ENCODE measurements at regions not wholly inside any gene's neighbourhood (a gene's known extent, or its start where the extent isn't known, plus 50 kb on each side); places are given as distances from the start of the nearest gene placed in this dataset.
"Not testable (repeated sequence)": the region's sequence is repeated elsewhere in the genome, so short reads cannot be mapped to it uniquely, and the experiment has no call there.

GRCh38 chr4:189850239-189850856, 90.3 kb upstream of the FRG1 start:
- WGBS, 10 experiments, result 0 to 100% (median 46%) methylated on average over 1 to 3 of the region's 3 CpGs; no CpG with 5 or more reads in 1 of the 10 experiments
- no peak overlapping the region for H3K27ac ChIP-seq

DNA sequence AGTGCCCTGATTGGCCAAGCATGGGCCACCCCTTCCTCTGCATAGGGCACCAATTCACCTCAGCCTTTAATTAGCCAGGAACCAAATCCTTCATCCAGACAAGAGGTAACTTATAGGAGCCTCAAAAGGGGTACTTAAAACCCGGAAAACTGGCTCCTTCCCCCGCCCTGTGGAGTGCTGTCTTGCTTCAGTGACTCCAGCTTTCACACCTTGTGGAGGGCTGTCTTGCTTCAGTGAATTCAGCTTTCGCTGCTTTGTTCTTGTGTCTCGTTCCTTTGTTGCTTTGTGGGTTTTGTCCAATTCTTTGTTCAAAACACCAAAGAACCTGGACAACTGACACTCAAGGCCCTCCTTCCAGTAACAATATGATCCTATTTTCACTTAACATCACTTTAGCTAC, 82.2 kb upstream of the FRG1 start:
- in situ Hi-C loops (cut with MboI; ENCODE audit: low pct_unique_long_range_greater_than_20kb in 2 of 9, low sequenced_read_pairs in 9 of 9, unreplicated experiment in 9 of 9), result no loop called here
- no peak overlapping the region for H3K27ac ChIP-seq
- WGBS, 10 experiments, result 0 to 90% (median 52%) methylated on average over 1 to 3 of the region's 4 CpGs; no CpG with 5 or more reads in 4 of the 10 experiments
- no peak for ATAC-seq (replicated peaks in 6 of 8)
- no peaks in the 10 kb centered on the region for H3K4me1 ChIP-seq (replicated peaks in 1 of 2)
- no peak overlapping the region for H3K4me3 ChIP-seq

More at GRCh38 chr4:189850239-189850856, 90.3 kb upstream of the FRG1 start:
- Histone ChIP-seq H3K4me1 (replicated peaks in 1 of 2) (no peaks in the 10 kb centered on the region), H3K4me3 (no peak overlapping the region)
- in situ Hi-C loops (cut with MboI; ENCODE audit: low pct_unique_long_range_greater_than_20kb in 2 of 9, low sequenced_read_pairs in 9 of 9, unreplicated experiment in 9 of 9), result no loop called here
- ATAC-seq (replicated peaks in 6 of 8), result no peak

DNA sequence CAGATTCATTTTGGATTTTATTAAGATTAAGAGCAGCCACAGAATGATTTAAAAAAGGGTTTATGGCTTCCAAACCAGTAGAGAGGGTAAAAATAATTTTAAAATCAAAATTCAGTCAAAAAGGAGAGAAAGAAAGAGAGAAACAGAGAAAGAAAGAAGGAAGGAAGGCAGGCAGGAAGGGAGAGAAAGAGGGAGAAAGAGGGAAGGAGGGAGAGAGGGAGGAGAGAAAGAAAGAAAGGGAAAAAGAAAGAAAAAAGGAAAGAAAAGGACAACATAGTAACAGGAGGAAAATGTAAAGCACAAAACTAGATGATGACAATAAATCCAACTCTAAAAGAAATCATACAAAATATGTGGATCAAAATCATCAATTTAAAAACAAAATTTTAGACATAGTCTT, 79.6 kb upstream of the FRG1 start:
- in situ Hi-C loops (cut with MboI; ENCODE audit: low pct_unique_long_range_greater_than_20kb in 2 of 9, low sequenced_read_pairs in 9 of 9, unreplicated experiment in 9 of 9), result no loop called here
- no peak overlapping the region for H3K4me3 ChIP-seq
- H3K27ac ChIP-seq, result no peak overlapping the region
- no peaks in the 10 kb centered on the region for H3K4me1 ChIP-seq (replicated peaks in 1 of 2)
- no peak for ATAC-seq (replicated peaks in 6 of 8)

DNA sequence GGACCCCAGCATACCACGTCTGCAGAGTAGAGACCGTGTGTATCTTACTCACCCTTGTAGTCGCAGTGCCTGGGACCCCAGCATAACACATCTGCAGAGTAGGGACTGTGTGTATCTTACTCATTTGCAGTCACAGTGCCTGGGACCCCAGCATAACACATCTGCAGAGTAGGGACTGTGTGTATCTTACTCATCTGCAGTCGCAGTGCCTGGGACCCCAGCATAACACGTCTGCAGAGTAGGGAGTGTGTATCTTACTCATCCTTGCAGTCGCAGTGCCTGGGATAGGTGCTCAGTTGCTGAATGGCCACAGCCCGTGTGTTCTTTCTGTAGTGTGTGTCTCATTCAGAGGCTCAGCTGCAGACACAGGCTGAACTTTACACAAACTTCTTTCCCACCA, 71.4 kb upstream of the FRG1 start:
- 38 to 90% (median 65%) methylated on average over 1 to 2 of the region's 7 CpGs; no CpG with 5 or more reads in 4 of the 10 experiments for WGBS, 10 experiments
- H3K4me1 ChIP-seq (replicated peaks in 1 of 2), result no peaks in the 10 kb centered on the region
- no peak for ATAC-seq (replicated peaks in 6 of 8)
- H3K27ac ChIP-seq, result no peak overlapping the region
- in situ Hi-C loops (cut with MboI; ENCODE audit: low pct_unique_long_range_greater_than_20kb in 2 of 9, low sequenced_read_pairs in 9 of 9, unreplicated experiment in 9 of 9), result no loop called here
- H3K4me3 ChIP-seq, result no peak overlapping the region

GRCh38 chr4:189870511-189871234, 70.0 kb upstream of the FRG1 start:
- WGBS, 10 experiments, result 0 to 97% (median 76%) methylated on average over 1 to 8 of the region's 9 CpGs; no CpG with 5 or more reads in 1 of the 10 experiments
- Histone ChIP-seq H3K4me3 (no peak overlapping the region), H3K4me1 (replicated peaks in 1 of 2) (no peaks in the 10 kb centered on the region), H3K27ac (no peak overlapping the region)
- in situ Hi-C loops (cut with MboI; ENCODE audit: low pct_unique_long_range_greater_than_20kb in 2 of 9, low sequenced_read_pairs in 9 of 9, unreplicated experiment in 9 of 9), result no loop called here
- ATAC-seq (replicated peaks in 6 of 8), result no peak

DNA sequence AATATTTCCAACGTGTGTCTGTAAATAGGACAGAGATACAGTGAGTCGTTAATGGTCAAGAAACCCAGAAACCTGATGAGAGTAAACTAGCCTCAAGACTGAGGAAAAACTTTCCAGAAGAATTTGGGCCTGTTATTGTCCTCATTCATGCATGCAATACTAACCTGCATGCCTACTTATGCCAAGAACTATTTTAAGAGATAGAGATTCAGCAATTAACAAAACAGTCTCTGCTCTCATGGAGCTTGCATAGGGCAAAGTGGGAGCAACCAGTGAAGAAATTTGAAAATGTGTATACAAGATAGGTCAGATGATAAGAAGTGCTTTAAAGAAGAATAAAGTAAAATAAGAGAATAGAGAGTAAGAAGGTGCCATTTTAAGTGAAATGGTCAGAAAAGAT, 66.1 kb upstream of the FRG1 start:
- ATAC-seq (replicated peaks in 6 of 8), result no peak
- in situ Hi-C loops (cut with MboI; ENCODE audit: low pct_unique_long_range_greater_than_20kb in 2 of 9, low sequenced_read_pairs in 9 of 9, unreplicated experiment in 9 of 9), result no loop called here
- 0 to 88% (median 64%) methylated on average over 1 to 2 of the region's 2 CpGs; no CpG with 5 or more reads in 2 of the 10 experiments for WGBS, 10 experiments
- Histone ChIP-seq H3K27ac (no peak overlapping the region), H3K4me3 (no peak overlapping the region), H3K4me1 (replicated peaks in 1 of 2) (no peaks in the 10 kb centered on the region)

GRCh38 chr4:189881190-189881589, 59.5 kb upstream of the FRG1 start:
- WGBS, 10 experiments, result 87 to 97% (median 90%) methylated on average over 8 to 15 of the region's 15 CpGs
- ATAC-seq (replicated peaks in 6 of 8); H3K4me1 ChIP-seq (replicated peaks in 1 of 2); H3K4me3 ChIP-seq; in situ Hi-C loops (cut with MboI; ENCODE audit: low pct_unique_long_range_greater_than_20kb in 2 of 9, low sequenced_read_pairs in 9 of 9, unreplicated experiment in 9 of 9); H3K27ac ChIP-seq: not testable (repeated sequence)

GRCh38 chr4:189888407-189888806, 52.3 kb upstream of the FRG1 start:
- ATAC-seq (replicated peaks in 6 of 8); H3K4me3 ChIP-seq; in situ Hi-C loops (cut with MboI; ENCODE audit: low pct_unique_long_range_greater_than_20kb in 2 of 9, low sequenced_read_pairs in 9 of 9, unreplicated experiment in 9 of 9); H3K27ac ChIP-seq; H3K4me1 ChIP-seq (replicated peaks in 1 of 2): not testable (repeated sequence)
- 0 to 80% (median 20%) methylated on average over 1 to 4 of the region's 4 CpGs; no CpG with 5 or more reads in 3 of the 10 experiments for WGBS, 10 experiments

Measured in motor neuron (in vitro differentiated cells).